Epithelial cell of esophagus (primary cell): ENCODE measurements at regions not wholly inside any gene's neighbourhood (a gene's known extent, or its start where the extent isn't known, plus 50 kb on each side); places are given as distances from the start of the nearest gene placed in this dataset.

ENCODE experiments used
- DNase-seq: peaks from one replicate; pipeline ENCODE4 v3.0.0; 2010; ENCODE audit warnings: low read depth
- H3K4me3 ChIP-seq: 2 replicates; pipeline ENCODE4 v1.5.1; 2011; ENCODE audit warnings: mild to moderate bottlenecking, low read length, control low read depth
- TF ChIP-seq, protein P1 (sequence below): IDR thresholded peaks from 2 replicates; pipeline ENCODE4 v1.5.1; 2011; ENCODE audit warnings: low read depth, mild to moderate bottlenecking, low read length, control low read depth, inconsistent platforms; ENCODE audit not compliant: insufficient read depth; ENCODE audit errors: missing control alignments

DNA sequence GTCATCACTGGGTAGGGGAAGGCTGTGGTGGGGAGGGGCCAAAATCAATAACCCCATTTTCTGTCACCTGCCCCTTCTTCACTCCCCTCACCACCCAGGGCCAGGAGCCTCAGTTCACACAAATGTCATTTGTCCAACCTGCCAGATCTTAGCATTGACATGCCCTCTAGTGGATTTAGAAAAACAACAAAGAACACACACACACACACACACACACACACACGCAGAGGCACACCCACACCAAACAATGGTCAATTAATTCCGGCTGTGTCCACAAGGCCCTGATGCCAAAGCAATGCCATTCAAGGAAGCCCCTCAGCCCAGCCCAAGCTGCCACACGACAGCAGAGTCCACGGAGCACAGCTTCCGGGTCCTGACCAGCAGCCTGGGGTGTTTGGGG, 68.4 kb downstream of the NOG start:
- H3K4me3 ChIP-seq, result no peak overlapping the region
- TF ChIP-seq, protein P1, sequence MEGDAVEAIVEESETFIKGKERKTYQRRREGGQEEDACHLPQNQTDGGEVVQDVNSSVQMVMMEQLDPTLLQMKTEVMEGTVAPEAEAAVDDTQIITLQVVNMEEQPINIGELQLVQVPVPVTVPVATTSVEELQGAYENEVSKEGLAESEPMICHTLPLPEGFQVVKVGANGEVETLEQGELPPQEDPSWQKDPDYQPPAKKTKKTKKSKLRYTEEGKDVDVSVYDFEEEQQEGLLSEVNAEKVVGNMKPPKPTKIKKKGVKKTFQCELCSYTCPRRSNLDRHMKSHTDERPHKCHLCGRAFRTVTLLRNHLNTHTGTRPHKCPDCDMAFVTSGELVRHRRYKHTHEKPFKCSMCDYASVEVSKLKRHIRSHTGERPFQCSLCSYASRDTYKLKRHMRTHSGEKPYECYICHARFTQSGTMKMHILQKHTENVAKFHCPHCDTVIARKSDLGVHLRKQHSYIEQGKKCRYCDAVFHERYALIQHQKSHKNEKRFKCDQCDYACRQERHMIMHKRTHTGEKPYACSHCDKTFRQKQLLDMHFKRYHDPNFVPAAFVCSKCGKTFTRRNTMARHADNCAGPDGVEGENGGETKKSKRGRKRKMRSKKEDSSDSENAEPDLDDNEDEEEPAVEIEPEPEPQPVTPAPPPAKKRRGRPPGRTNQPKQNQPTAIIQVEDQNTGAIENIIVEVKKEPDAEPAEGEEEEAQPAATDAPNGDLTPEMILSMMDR, result no peak
- DNase-seq, result no peak

DNA sequence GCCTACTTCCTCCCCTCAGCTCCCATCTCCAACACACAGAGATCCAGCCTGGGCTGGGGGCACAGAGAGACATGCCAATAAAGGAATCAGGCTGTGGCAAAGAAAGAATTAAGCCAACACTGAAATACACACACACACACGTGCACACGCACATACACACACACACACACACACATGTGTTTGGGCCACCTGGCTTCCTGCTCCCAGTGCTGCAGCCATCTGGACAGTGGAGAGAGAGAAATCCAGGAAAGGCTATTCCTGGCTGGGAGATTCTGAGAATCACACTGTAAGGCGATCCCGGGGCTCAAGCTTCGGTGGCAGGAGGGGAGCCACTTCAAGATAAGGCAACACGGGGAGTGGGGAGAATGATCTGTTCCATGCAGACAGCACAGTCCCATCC, 72.4 kb downstream of the NOG start:
- H3K4me3 ChIP-seq, result no peak overlapping the region
- no peak for DNase-seq
- TF ChIP-seq, protein P1, result no peak

DNA sequence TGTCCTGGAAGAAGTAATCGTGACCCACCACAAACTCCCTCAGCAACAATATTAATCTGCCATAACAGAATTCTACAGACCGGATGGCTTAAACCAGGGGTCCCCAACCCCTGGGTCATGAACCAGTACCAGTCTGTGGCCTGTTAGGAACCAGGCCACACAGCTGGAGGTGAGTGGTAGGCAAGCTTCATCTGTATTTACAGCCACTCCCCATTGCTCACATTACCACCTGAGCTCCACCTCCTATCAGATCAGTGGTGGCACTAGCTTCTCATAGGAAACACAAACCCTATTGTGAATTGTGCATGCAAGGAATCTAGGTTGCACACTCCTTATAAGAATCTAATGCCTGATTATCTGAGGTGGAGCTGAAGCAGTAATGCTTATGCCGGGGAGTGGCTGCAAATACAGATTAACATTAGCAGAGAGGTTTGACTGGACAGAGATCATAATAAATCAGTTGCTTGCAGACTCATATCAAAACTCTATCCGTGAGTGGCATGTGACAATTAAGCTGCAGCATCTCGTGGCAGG, 74.5 kb downstream of the NOG start:
- H3K4me3 ChIP-seq, result no peak overlapping the region
- no peak for DNase-seq
- TF ChIP-seq, protein P1, result no peak

DNA sequence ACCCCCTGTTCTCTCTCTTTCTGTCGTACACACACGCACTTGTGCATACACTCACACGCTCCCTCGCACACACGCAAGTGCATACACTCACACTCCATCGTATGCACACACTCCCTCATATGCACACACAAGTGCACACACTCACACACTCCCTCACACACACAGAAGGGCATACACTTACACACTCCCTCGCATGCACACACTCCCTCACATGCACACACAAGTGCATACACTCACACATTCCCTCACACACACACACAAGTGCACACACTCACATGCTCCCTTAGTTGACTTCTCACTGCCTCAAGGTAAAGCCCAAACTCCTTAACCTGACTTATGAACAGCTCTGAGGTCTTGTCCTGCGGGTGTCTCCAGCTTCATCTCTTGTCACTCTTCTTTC, 78.7 kb downstream of the NOG start:
- TF ChIP-seq, protein P1, result no peak
- H3K4me3 ChIP-seq, result no peak overlapping the region
- no peak for DNase-seq

DNA sequence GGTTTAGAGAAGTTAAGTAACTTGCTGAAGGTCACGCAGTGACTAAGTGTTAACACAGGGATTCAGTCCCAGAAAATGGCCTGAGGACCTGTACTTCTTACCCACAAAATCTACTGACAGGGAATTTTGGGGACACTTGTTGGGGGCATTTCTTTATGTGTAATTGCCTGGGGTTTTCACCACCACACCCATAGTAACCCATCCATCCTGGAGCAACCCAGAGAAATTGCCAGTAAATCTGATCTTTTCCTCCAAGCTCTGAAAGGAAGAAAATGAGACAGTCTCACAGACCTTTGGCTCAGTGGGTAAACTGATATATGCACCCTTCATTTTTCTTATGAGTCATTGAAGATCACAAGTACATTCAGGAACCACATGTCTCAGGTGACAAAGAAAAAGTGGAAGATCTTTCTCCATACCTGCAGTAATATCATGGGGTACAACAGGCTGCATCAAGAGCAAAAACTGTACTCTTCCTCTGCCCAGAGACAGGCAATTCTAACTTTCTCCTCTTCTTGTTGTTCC, 81.0 kb downstream of the NOG start:
- TF ChIP-seq, protein P1, result no peak
- no peak overlapping the region for H3K4me3 ChIP-seq
- DNase-seq, result no peak

DNA sequence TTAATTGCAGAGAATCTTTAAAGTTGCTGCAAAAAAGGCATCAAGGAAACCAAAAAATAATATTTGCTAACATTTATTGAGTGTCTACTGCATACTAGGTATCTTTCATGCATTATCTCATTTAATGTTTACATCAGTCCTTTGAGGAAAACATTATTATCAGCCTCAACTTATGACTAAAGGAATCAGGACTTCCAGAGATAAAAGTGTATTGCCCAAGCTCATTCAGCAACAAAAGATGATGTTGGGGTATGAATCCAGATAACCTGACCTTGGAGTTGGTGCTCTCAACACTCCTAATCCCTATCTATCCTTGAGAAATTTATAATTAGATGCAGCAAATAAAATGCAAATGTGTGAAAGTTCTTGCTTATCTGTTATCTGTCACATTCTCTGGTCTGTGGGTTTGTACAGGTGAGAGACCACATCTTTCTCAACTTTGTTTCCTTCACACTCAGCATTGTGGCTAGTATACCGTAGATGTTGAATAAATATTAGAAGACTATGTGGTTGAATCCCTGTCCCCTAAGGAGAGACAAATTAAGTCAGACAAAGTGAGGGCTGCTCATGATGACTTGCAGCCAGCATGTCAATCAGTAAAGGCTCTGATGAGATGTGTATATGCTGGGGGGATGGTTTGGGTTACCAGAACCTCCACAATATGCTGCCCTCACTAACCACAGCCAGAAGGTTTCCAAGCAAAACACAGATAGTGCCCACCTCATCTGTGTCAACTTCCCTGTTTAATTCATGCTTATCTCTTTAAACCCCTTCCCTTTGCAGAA, 82.6 kb downstream of the NOG start:
- no peak overlapping the region for H3K4me3 ChIP-seq
- TF ChIP-seq, protein P1, result no peak
- DNase-seq, result no peak
